ENCODE measurements at regions not wholly inside any gene's neighbourhood (a gene's known extent, or its start where the extent isn't known, plus 50 kb on each side); places are given as distances from the start of the nearest gene placed in this dataset.

GRCh38 chr10:35745617-35746403 lies 103.7 kb upstream of the FZD8 start:
- DNase-seq (ENCODE audit: low spot score) = no peak
- no peak overlapping the region for H3K27ac ChIP-seq
- CTCF ChIA-PET = no interaction called here
- POLR2A ChIA-PET (ENCODE audit: low non-redundant PET) = no interaction called here
- TF ChIP-seq CTCF (conservative IDR thresholded peaks at IDR 0.05; ENCODE audit: low read depth) = no peak

- CTCF ChIA-PET = interaction anchor here (0.6 kb wide), 1 partner anchor 12 kb away, joined by 3 read pairs; no protein-coding TSS in a partner anchor
- H3K27ac ChIP-seq = no peak overlapping the region
- no peak for DNase-seq (ENCODE audit: low spot score)
- no peak for TF ChIP-seq CTCF (conservative IDR thresholded peaks at IDR 0.05; ENCODE audit: low read depth)
- POLR2A ChIA-PET (ENCODE audit: low non-redundant PET) = no interaction called here
Measured at GRCh38 chr10:35743851-35744250, 101.8 kb upstream of the FZD8 start.

- TF ChIP-seq CTCF (conservative IDR thresholded peaks at IDR 0.05; ENCODE audit: low read depth) = no peak
- ChIA-PET CTCF (interaction anchor here (0.6 kb wide), 1 partner anchor 12 kb away, joined by 3 read pairs; no protein-coding TSS in a partner anchor), POLR2A (ENCODE audit: low non-redundant PET) (no interaction called here)
- DNase-seq (ENCODE audit: low spot score) = no peak
- no peak overlapping the region for H3K27ac ChIP-seq
Measured at GRCh38 chr10:35743351-35743750, 101.3 kb upstream of the FZD8 start.

- no peak overlapping the region for H3K27ac ChIP-seq
- peak; percentile 13 for DNase-seq (ENCODE audit: low spot score)
- ChIA-PET CTCF (no interaction called here), POLR2A (ENCODE audit: low non-redundant PET) (no interaction called here)
- TF ChIP-seq CTCF (conservative IDR thresholded peaks at IDR 0.05; ENCODE audit: low read depth) = no peak
Measured at GRCh38 chr10:35739998-35740397, 97.9 kb upstream of the FZD8 start.

- ChIA-PET POLR2A (ENCODE audit: low non-redundant PET) (interaction anchor here (0.6 kb wide), 1 partner anchor 11 kb away, joined by 4 read pairs; no protein-coding TSS in a partner anchor), CTCF (no interaction called here)
- no peak for TF ChIP-seq CTCF (conservative IDR thresholded peaks at IDR 0.05; ENCODE audit: low read depth)
- no peak overlapping the region for H3K27ac ChIP-seq
- DNase-seq (ENCODE audit: low spot score) = peak; percentile 19
Measured at GRCh38 chr10:35735412-35735811, 93.3 kb upstream of the FZD8 start.

- CTCF ChIA-PET = no interaction called here
- POLR2A ChIA-PET (ENCODE audit: low non-redundant PET) = no interaction called here
- no peak for TF ChIP-seq CTCF (conservative IDR thresholded peaks at IDR 0.05; ENCODE audit: low read depth)
Measured at GRCh38 chr10:35731828-35732227, 89.7 kb upstream of the FZD8 start.

More at GRCh38 chr10:35731828-35732227, 89.7 kb upstream of the FZD8 start:
- no peak overlapping the region for H3K27ac ChIP-seq
- no peak for DNase-seq (ENCODE audit: low spot score)

Measured in RWPE1 (cell line).